Uterus (tissue), 2 donors: ENCODE measurements at regions not wholly inside any gene's neighbourhood (a gene's known extent, or its start where the extent isn't known, plus 50 kb on each side); places are given as distances from the start of the nearest gene placed in this dataset.

ENCODE experiments used
- POLR2A ChIP-seq, 2 donors: fragments of 450-650 bp; IDR thresholded peaks; one replicate each; pipeline ENCODE4 v1.6.1; 2016; ENCODE audit warnings: antibody characterized with exemption in 2 of 2, mild to moderate bottlenecking in 1 of 2, moderate library complexity in 1 of 2
- TF ChIP-seq, protein P1 (sequence below), 4 experiments: fragments of 200-600 bp in 2 of 4; fragments of 450-650 bp in 2 of 4; sonication (generic) in 2 of 4; IDR thresholded peaks; one replicate each; pipeline ENCODE4 v1.5.1; 2016 to 2019; ENCODE audit warnings: antibody characterized with exemption in 4 of 4, mild to moderate bottlenecking in 2 of 4, moderate library complexity in 1 of 4

DNA sequence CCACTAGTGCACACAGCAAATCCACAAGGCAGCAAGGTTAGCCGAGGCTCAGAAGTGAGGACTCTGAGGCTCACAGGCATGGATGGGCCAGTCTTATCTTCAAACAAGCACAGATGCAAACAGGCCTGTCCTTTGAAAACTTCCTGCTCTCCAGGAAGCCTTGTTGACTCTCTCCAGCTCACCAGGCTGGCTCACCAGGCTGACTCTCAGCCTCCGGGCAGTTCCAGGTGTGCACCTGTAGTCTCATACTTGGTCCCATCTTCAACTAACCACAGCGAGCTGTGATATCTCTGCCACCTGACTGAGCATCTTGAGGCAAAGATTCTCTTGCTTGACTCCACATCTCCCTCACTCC, 173.9 kb upstream of the ZMIZ1 start:
- TF ChIP-seq, protein P1, sequence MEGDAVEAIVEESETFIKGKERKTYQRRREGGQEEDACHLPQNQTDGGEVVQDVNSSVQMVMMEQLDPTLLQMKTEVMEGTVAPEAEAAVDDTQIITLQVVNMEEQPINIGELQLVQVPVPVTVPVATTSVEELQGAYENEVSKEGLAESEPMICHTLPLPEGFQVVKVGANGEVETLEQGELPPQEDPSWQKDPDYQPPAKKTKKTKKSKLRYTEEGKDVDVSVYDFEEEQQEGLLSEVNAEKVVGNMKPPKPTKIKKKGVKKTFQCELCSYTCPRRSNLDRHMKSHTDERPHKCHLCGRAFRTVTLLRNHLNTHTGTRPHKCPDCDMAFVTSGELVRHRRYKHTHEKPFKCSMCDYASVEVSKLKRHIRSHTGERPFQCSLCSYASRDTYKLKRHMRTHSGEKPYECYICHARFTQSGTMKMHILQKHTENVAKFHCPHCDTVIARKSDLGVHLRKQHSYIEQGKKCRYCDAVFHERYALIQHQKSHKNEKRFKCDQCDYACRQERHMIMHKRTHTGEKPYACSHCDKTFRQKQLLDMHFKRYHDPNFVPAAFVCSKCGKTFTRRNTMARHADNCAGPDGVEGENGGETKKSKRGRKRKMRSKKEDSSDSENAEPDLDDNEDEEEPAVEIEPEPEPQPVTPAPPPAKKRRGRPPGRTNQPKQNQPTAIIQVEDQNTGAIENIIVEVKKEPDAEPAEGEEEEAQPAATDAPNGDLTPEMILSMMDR (IDR thresholded peaks at IDR 0.05), result no peak
- no peak for TF ChIP-seq POLR2A (IDR thresholded peaks at IDR 0.05)
